ENCODE measurements at regions not wholly inside any gene's neighbourhood (a gene's known extent, or its start where the extent isn't known, plus 50 kb on each side); places are given as distances from the start of the nearest gene placed in this dataset.

- Histone ChIP-seq H3K56ac (ENCODE audit: insufficient read length, low read depth, low read length) (no peak overlapping the region), H3K9ac (ENCODE audit: extremely low read depth, insufficient read length, low read length) (no peak overlapping the region), H3K14ac (ENCODE audit: insufficient read depth, low read length) (no peak overlapping the region), H3K27me3 (ENCODE audit: insufficient read depth, low read length) (no peaks in the 10 kb centered on the region), H3K23me2 (ENCODE audit: insufficient read length, low read depth, low read length, poor library complexity, severe bottlenecking) (no peaks in the 10 kb centered on the region), H4K8ac (replicated peaks; ENCODE audit: insufficient read length, low read depth, low read length) (no peak overlapping the region), H2BK120ac (ENCODE audit: low read depth, low read length, poor library complexity, severe bottlenecking) (no peak overlapping the region), H2BK5ac (ENCODE audit: insufficient read length, low read length) (no peak overlapping the region), H3T11ph (ENCODE audit: low read length) (no peak overlapping the region), H2BK12ac (ENCODE audit: insufficient read length, low read depth, low read length) (no peak overlapping the region), H2BK20ac (ENCODE audit: low read depth, low read length, poor library complexity, severe bottlenecking) (no peak overlapping the region), H4K91ac (ENCODE audit: insufficient read length, low read depth, low read length) (no peak overlapping the region), H3K23ac (ENCODE audit: insufficient read length, low read depth, low read length) (no peak overlapping the region), H3K18ac (ENCODE audit: insufficient read length, low read depth, low read length) (no peak overlapping the region), H3K27ac (ENCODE audit: insufficient read length, low read depth, low read length) (no peak overlapping the region), H3K4me2 (ENCODE audit: insufficient read depth, insufficient read length, low read length) (no peak overlapping the region), H3K9me3 (ENCODE audit: control insufficient read depth, low read depth, low read length) (no peaks in the 10 kb centered on the region), H2BK15ac (ENCODE audit: low read depth, low read length) (no peak overlapping the region), H4K20me1 (ENCODE audit: control insufficient read depth, insufficient read depth, insufficient read length) (no peaks in the 10 kb centered on the region), H3K4me1 (ENCODE audit: insufficient read depth, low read length) (no peaks in the 10 kb centered on the region), H2AK5ac (ENCODE audit: insufficient read length, low read length) (no peak overlapping the region), H2AFZ (ENCODE audit: low read length) (no peak overlapping the region), H3K4ac (ENCODE audit: low read depth, low read length) (no peak overlapping the region), H4K5ac (ENCODE audit: insufficient read length, low read depth, low read length) (no peak overlapping the region), H3K79me1 (ENCODE audit: insufficient read depth, low read depth, low read length, poor library complexity, severe bottlenecking) (no peaks in the 10 kb centered on the region), H3K79me2 (ENCODE audit: insufficient read depth, low read length) (no peaks in the 10 kb centered on the region)
- Mint-ChIP-seq H3K9me3 (peaks cover 19 to 29% of the 10 kb centered on the region in 2 experiments), H3K4me1 (no peaks in the 10 kb centered on the region), H3K4me3 (no peak overlapping the region), H3K27ac (no peak overlapping the region), H3K36me3 (ENCODE audit: insufficient read depth in 1 of 3, low read depth in 3 of 3) (peaks cover 9 to 19% (median 10%) of the 10 kb centered on the region in 3 experiments), H3K27me3 (ENCODE audit: low read depth) (no peaks in the 10 kb centered on the region)
- no peak for DNase-seq
- no peak for TF ChIP-seq CTCF (conservative IDR thresholded peaks at IDR 0.05)
Measured at GRCh38 chr11:122059565-122059964, 56.5 kb downstream of the BLID start.
